Common myeloid progenitor, CD34-positive (primary cell): ENCODE measurements at regions not wholly inside any gene's neighbourhood (a gene's known extent, or its start where the extent isn't known, plus 50 kb on each side); places are given as distances from the start of the nearest gene placed in this dataset.

Experiments
- CTCF ChIA-PET: fragments of 350-600 bp; sonication (Branson Sonifier 250); formaldehyde crosslinking; loops from one replicate; lab custom pipeline; 2021; ENCODE audit warnings: antibody characterized with exemption; lab: Charles Lee
- POLR2A ChIA-PET: fragments of 350-600 bp; sonication (Branson Sonifier 250); formaldehyde crosslinking; loops from one replicate; lab custom pipeline; 2021; ENCODE audit warnings: antibody characterized with exemption; lab: Charles Lee
- DNase-seq, 3 donors: peaks; one replicate each; pipeline versions ENCODE4 v3.0.0 to v3.0.0-alpha.2; 2013
- H3K27ac ChIP-seq, 2 experiments: 1 replicate in 1 of 2; 2 replicates in 1 of 2; pipeline ENCODE4 v1.7.0; 2013; ENCODE audit warnings: inconsistent platforms in 2 of 2, low read length in 2 of 2, mild to moderate bottlenecking in 2 of 2, low read depth in 1 of 2, moderate library complexity in 1 of 2; ENCODE audit not compliant: severe bottlenecking in 2 of 2, insufficient read depth in 1 of 2, poor library complexity in 1 of 2
- H3K27me3 ChIP-seq, 5 experiments: replicated peaks in 2 of 5; 1 replicate in 3 of 5; 2 replicates in 2 of 5; pipeline versions ENCODE4 v1.6.1 to v1.7.0; 2013; ENCODE audit warnings: low read length in 4 of 5, mild to moderate bottlenecking in 2 of 5, moderate library complexity in 2 of 5, inconsistent platforms in 1 of 5; ENCODE audit not compliant: insufficient read depth in 5 of 5, control insufficient read depth in 4 of 5
- H3K36me3 ChIP-seq, 4 experiments: 1 replicate in 2 of 4; 2 replicates in 2 of 4; pipeline versions ENCODE4 v1.6.1 to v1.7.0; 2013; ENCODE audit warnings: low read length in 3 of 4, control low read depth in 1 of 4, mild to moderate bottlenecking in 1 of 4; ENCODE audit not compliant: control insufficient read depth in 4 of 4, insufficient read depth in 4 of 4
- H3K4me1 ChIP-seq, 4 experiments: 1 replicate in 3 of 4; 2 replicates in 1 of 4; pipeline versions ENCODE4 v1.6.1 to v1.7.1; 2013; ENCODE audit warnings: low read length in 3 of 4, mild to moderate bottlenecking in 3 of 4, control low read depth in 1 of 4, inconsistent platforms in 1 of 4, moderate library complexity in 1 of 4; ENCODE audit not compliant: control insufficient read depth in 4 of 4, insufficient read depth in 4 of 4; ENCODE audit errors: control extremely low read depth in 1 of 4
- H3K4me3 ChIP-seq, 7 experiments: 1 replicate in 4 of 7; 2 replicates in 3 of 7; pipeline versions ENCODE4 v1.5.1 to v1.7.0; 2013; ENCODE audit warnings: mild to moderate bottlenecking in 7 of 7, low read length in 6 of 7, moderate library complexity in 6 of 7, inconsistent platforms in 2 of 7, low read depth in 2 of 7, control low read depth in 1 of 7; ENCODE audit not compliant: insufficient read depth in 4 of 7, control insufficient read depth in 1 of 7; ENCODE audit errors: extremely low read depth in 1 of 7
- H3K9me3 ChIP-seq, 5 experiments: 1 replicate in 4 of 5; 2 replicates in 1 of 5; pipeline versions ENCODE4 v1.6.1 to v1.7.1; 2013; ENCODE audit warnings: low read length in 4 of 5, mild to moderate bottlenecking in 2 of 5, inconsistent platforms in 1 of 5, low read depth in 1 of 5, moderate library complexity in 1 of 5; ENCODE audit not compliant: control insufficient read depth in 4 of 5, insufficient read depth in 2 of 5; ENCODE audit errors: control extremely low read depth in 1 of 5
- WGBS: methylation state at CpG from one replicate; pipeline ENCODE4 v1.1.5; 2013; ENCODE audit not compliant: insufficient coverage; 5-methylcytosine and 5-hydroxymethylcytosine counted together

GRCh38 chr9:2414465-2414864 is 207.1 kb upstream of the VLDLR start:
- no peak overlapping the region for H3K4me3 ChIP-seq
- H3K27me3 ChIP-seq = peaks cover 0 to 4% (median 0%) of the 10 kb centered on the region in 5 experiments
- ChIA-PET POLR2A (no interaction called here), CTCF (no interaction called here)
- H3K9me3 ChIP-seq = no peaks in the 10 kb centered on the region
- H3K27ac ChIP-seq = no peak overlapping the region
- 87% methylated on average over 1 of the region's 2 CpGs for WGBS
- H3K36me3 ChIP-seq = no peaks in the 10 kb centered on the region
- no peak for DNase-seq
- no peaks in the 10 kb centered on the region for H3K4me1 ChIP-seq

DNA sequence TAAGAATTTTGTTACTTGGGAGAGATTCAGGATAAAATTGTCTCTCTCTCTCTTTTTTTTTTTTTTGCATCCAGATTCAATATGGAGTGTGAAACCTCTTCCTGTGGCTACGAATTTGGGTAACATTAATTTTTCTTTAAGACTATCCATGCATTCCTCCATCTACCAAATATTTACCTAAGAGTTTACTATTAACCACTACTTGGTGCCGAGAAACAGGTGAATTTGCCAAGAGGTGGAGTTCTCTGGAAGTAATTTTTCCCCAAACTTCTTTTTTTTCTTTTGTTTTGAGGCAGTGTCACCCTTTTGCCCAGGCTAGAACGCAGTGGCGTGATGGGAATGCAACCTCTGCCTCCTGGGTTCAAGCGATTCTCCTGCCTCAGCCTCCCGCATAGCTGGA is 206.3 kb upstream of the VLDLR start:
- H3K4me1 ChIP-seq = no peaks in the 10 kb centered on the region
- DNase-seq = no peak
- no peak overlapping the region for H3K4me3 ChIP-seq
- peaks cover 0 to 4% (median 0%) of the 10 kb centered on the region in 5 experiments for H3K27me3 ChIP-seq
- POLR2A ChIA-PET = no interaction called here
- CTCF ChIA-PET = no interaction called here
- no peaks in the 10 kb centered on the region for H3K36me3 ChIP-seq
- no peaks in the 10 kb centered on the region for H3K9me3 ChIP-seq
- 98% methylated on average over 5 of the region's 6 CpGs for WGBS
- no peak overlapping the region for H3K27ac ChIP-seq

GRCh38 chr9:2417730-2418129 is 203.9 kb upstream of the VLDLR start:
- DNase-seq = no peak
- Histone ChIP-seq H3K27ac (no peak overlapping the region), H3K27me3 (peaks cover 0 to 4% (median 0%) of the 10 kb centered on the region in 5 experiments), H3K9me3 (no peaks in the 10 kb centered on the region), H3K4me1 (no peaks in the 10 kb centered on the region), H3K36me3 (no peaks in the 10 kb centered on the region), H3K4me3 (no peak overlapping the region)
- CTCF ChIA-PET = no interaction called here
- 91% methylated on average over 1 of the region's 4 CpGs for WGBS
- POLR2A ChIA-PET = no interaction called here

DNA sequence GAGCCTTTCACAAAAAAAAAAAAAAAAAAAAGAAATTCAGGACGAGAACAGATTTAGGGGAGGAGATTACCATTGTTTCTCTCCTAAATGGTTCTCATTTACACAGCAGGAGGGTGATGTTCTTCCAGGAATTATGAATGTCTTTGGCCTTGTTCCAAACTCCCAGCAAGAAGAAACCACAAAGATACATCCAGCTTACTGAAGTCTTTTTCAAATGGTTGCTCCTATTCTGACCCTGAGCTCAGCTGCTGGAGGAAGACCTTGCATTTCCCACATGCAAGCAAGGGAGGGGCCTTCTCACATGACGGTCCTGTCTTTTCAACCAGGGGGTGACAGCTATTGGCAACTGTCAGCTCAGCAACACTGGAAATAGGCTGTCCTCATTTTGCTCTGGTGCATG is 203.0 kb upstream of the VLDLR start:
- DNase-seq = no peak
- CTCF ChIA-PET = no interaction called here
- H3K4me3 ChIP-seq = no peak overlapping the region
- no peaks in the 10 kb centered on the region for H3K36me3 ChIP-seq
- peaks cover 0 to 2% (median 0%) of the 10 kb centered on the region in 5 experiments for H3K9me3 ChIP-seq
- peaks cover 0 to 4% (median 0%) of the 10 kb centered on the region in 5 experiments for H3K27me3 ChIP-seq
- 50% methylated on average over 1 of the region's 2 CpGs for WGBS
- no peaks in the 10 kb centered on the region for H3K4me1 ChIP-seq
- POLR2A ChIA-PET = no interaction called here
- no peak overlapping the region for H3K27ac ChIP-seq

DNA sequence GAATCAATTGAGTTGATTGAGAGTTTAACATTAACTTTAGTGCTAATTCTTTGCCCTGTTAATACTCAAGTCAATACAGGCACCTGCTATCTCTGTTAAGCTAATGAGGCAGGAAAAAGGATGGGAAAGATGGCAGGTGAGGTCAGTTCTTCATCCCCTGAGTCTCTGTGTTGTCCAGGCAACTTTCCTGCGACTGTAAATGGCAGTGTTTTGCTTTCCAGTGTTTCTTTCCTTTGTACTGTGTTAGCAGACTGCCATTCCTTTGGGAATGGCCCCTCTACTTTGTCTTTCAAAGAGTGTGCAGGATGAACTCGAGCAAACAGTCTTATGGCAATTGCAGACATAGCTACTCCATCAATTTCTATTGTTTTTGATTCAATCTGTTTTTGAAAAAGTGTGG is 202.2 kb upstream of the VLDLR start:
- ChIA-PET CTCF (no interaction called here), POLR2A (no interaction called here)
- no peak overlapping the region for H3K4me3 ChIP-seq
- H3K27ac ChIP-seq = no peak overlapping the region
- WGBS = no CpG with 5 or more reads among the region's 2 CpGs
- no peaks in the 10 kb centered on the region for H3K4me1 ChIP-seq
- peaks cover 0 to 4% (median 0%) of the 10 kb centered on the region in 5 experiments for H3K27me3 ChIP-seq
- H3K9me3 ChIP-seq = peaks cover 0 to 2% (median 0%) of the 10 kb centered on the region in 5 experiments
- no peaks in the 10 kb centered on the region for H3K36me3 ChIP-seq
- DNase-seq = no peak

DNA sequence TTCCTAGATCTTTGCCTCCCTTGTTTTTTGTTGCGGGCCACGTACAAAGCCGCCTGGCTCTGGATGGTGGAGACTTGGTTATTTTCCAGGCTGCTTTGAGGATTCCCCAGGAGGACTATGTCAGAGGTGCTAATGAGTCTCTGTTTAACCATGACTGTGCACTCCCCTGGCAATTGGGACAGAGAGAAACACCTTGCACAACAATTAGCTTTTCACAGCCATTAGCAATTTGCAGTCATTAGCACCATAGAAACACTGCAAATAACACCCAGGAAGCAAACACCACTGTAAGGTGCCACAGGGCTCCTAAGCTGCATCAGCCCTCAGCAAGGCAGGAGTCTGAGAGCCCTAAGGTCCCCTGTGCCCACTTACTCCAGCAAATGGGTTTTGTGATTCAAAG is 201.0 kb upstream of the VLDLR start:
- no peak overlapping the region for H3K4me3 ChIP-seq
- WGBS = 90% methylated on average over 2 of the region's 3 CpGs
- no peaks in the 10 kb centered on the region for H3K4me1 ChIP-seq
- peaks cover 0 to 4% (median 0%) of the 10 kb centered on the region in 5 experiments for H3K27me3 ChIP-seq
- no peak overlapping the region for H3K27ac ChIP-seq
- no peak for DNase-seq
- no peaks in the 10 kb centered on the region for H3K36me3 ChIP-seq
- CTCF ChIA-PET = no interaction called here
- H3K9me3 ChIP-seq = peaks cover 0 to 2% (median 0%) of the 10 kb centered on the region in 5 experiments
- POLR2A ChIA-PET = no interaction called here

DNA sequence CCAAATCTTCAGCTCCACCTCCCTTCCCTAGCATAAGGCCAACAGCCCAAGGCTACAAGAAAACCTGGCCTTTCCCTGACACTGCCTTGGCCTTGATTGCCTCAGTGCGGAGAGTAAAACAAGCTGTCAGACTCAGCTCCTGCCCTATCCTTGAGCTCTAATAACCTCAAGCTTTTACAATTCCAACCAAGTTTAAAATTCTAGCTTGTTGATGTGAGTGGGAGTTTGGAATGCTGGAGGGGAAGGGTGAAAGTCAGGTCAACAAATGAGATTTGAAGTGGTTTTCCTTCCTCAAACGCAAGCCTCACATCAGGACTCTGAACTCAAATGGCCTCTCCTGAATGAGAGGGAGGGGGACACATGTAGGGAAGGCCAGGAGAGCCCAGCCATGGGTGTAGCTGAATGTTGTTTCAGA is 197.0 kb upstream of the VLDLR start:
- DNase-seq = no peak
- no peak overlapping the region for H3K4me3 ChIP-seq
- POLR2A ChIA-PET = no interaction called here
- H3K27me3 ChIP-seq = no peaks in the 10 kb centered on the region
- CTCF ChIA-PET = no interaction called here
- H3K9me3 ChIP-seq = peaks cover 0 to 2% (median 0%) of the 10 kb centered on the region in 5 experiments
- H3K4me1 ChIP-seq = no peaks in the 10 kb centered on the region
- no peaks in the 10 kb centered on the region for H3K36me3 ChIP-seq
- no peak overlapping the region for H3K27ac ChIP-seq
- 20% methylated on average over 1 of the region's 2 CpGs for WGBS
